Osteoblast (primary cell): ENCODE measurements at regions not wholly inside any gene's neighbourhood (a gene's known extent, or its start where the extent isn't known, plus 50 kb on each side); places are given as distances from the start of the nearest gene placed in this dataset.

ENCODE experiments used
- DNase-seq: peaks from one replicate; pipeline ENCODE4 v3.0.0; 2011; ENCODE audit warnings: low spot score, mixed read lengths; ENCODE audit not compliant: insufficient read length; ENCODE audit errors: missing footprints
- H2AFZ ChIP-seq: 2 replicates; pipeline ENCODE4 v1.6.0; 2011; ENCODE audit warnings: mild to moderate bottlenecking, low read length
- H3K27ac ChIP-seq: 2 replicates; pipeline ENCODE4 v1.5.1; 2011; ENCODE audit warnings: mild to moderate bottlenecking, low read depth, low read length, moderate library complexity
- H3K27me3 ChIP-seq: 2 replicates; pipeline ENCODE4 v1.6.0; 2012; ENCODE audit warnings: mild to moderate bottlenecking, control low read depth, inconsistent platforms, low read length, moderate library complexity; ENCODE audit not compliant: insufficient read depth
- H3K36me3 ChIP-seq: 2 replicates; pipeline ENCODE4 v1.5.1; 2011; ENCODE audit warnings: mild to moderate bottlenecking, low read length, control low read depth, moderate library complexity; ENCODE audit not compliant: insufficient read depth
- H3K4me1 ChIP-seq: 2 replicates; pipeline ENCODE4 v1.5.1; 2011; ENCODE audit warnings: mild to moderate bottlenecking, low read length, control low read depth, moderate library complexity; ENCODE audit not compliant: insufficient read depth
- H3K4me2 ChIP-seq: 2 replicates; pipeline ENCODE4 v1.6.0; 2011; ENCODE audit warnings: mild to moderate bottlenecking, low read length; ENCODE audit not compliant: insufficient read depth
- H3K4me3 ChIP-seq: fragments of 200-600 bp; sonication (generic); 3 replicates; pipeline ENCODE4 v1.5.1; 2012; ENCODE audit warnings: mild to moderate bottlenecking, low read length, inconsistent platforms; ENCODE audit not compliant: insufficient read depth
- H3K79me2 ChIP-seq: 2 replicates; pipeline ENCODE4 v1.6.0; 2012; ENCODE audit warnings: mild to moderate bottlenecking, low read length, control low read depth, inconsistent platforms; ENCODE audit not compliant: insufficient read depth
- H3K9me3 ChIP-seq: 2 replicates; pipeline ENCODE4 v1.5.1; 2011; ENCODE audit warnings: low read depth, low read length, control low read depth
- H4K20me1 ChIP-seq: 2 replicates; pipeline ENCODE4 v1.6.0; 2012; ENCODE audit warnings: mild to moderate bottlenecking, low read length, control low read depth; ENCODE audit not compliant: insufficient read depth
- CTCF ChIP-seq: IDR thresholded peaks from 2 replicates; pipeline ENCODE4 v1.5.1; 2011; ENCODE audit warnings: mild to moderate bottlenecking, low read depth, low read length, moderate library complexity; ENCODE audit errors: extremely low read depth

- TF ChIP-seq CTCF: no peak
- Histone ChIP-seq H3K27me3 (no peaks in the 10 kb centered on the region), H3K9me3 (no peaks in the 10 kb centered on the region)
Observed at GRCh38 chr16:52953215-52953614, 99.5 kb downstream of the CHD9NB start.

GRCh38 chr16:52948946-52949345 lies 103.8 kb downstream of the CHD9NB start:
- Histone ChIP-seq H3K79me2 (no peaks in the 10 kb centered on the region), H3K36me3 (no peaks in the 10 kb centered on the region), H3K9me3 (no peaks in the 10 kb centered on the region), H3K4me2 (no peak overlapping the region), H3K4me1 (no peaks in the 10 kb centered on the region), H3K27ac (no peak overlapping the region), H4K20me1 (no peaks in the 10 kb centered on the region), H2AFZ (no peak overlapping the region), H3K27me3 (no peaks in the 10 kb centered on the region), H3K4me3 (no peak overlapping the region)
- TF ChIP-seq CTCF: no peak
- DNase-seq: no peak

More at GRCh38 chr16:52953215-52953614, 99.5 kb downstream of the CHD9NB start:
- DNase-seq: no peak
- Histone ChIP-seq H3K4me3 (no peak overlapping the region), H4K20me1 (no peaks in the 10 kb centered on the region), H3K4me2 (no peak overlapping the region), H3K36me3 (no peaks in the 10 kb centered on the region), H3K27ac (no peak overlapping the region), H3K4me1 (no peaks in the 10 kb centered on the region), H2AFZ (no peak overlapping the region), H3K79me2 (no peaks in the 10 kb centered on the region)

GRCh38 chr16:52932321-52932720 lies 120.4 kb downstream of the CHD9NB start:
- H3K27me3 ChIP-seq: no peaks in the 10 kb centered on the region
- TF ChIP-seq CTCF: no peak
- no peaks in the 10 kb centered on the region for H4K20me1 ChIP-seq
- DNase-seq: no peak
- no peak overlapping the region for H3K27ac ChIP-seq
- no peaks in the 10 kb centered on the region for H3K9me3 ChIP-seq
- H2AFZ ChIP-seq: no peak overlapping the region
- H3K79me2 ChIP-seq: no peaks in the 10 kb centered on the region
- no peak overlapping the region for H3K4me2 ChIP-seq
- H3K4me3 ChIP-seq: no peak overlapping the region
- H3K36me3 ChIP-seq: no peaks in the 10 kb centered on the region
- no peaks in the 10 kb centered on the region for H3K4me1 ChIP-seq

- no peaks in the 10 kb centered on the region for H4K20me1 ChIP-seq
- no peak for TF ChIP-seq CTCF
- no peak overlapping the region for H3K4me2 ChIP-seq
- H3K79me2 ChIP-seq: no peaks in the 10 kb centered on the region
- H3K4me1 ChIP-seq: no peaks in the 10 kb centered on the region
- H2AFZ ChIP-seq: no peak overlapping the region
- H3K27ac ChIP-seq: no peak overlapping the region
- no peak overlapping the region for H3K4me3 ChIP-seq
- no peaks in the 10 kb centered on the region for H3K36me3 ChIP-seq
- no peaks in the 10 kb centered on the region for H3K27me3 ChIP-seq
- H3K9me3 ChIP-seq: no peaks in the 10 kb centered on the region
- DNase-seq: no peak
Observed at GRCh38 chr16:52929478-52930400, 123.0 kb downstream of the CHD9NB start.
